ENCODE measurements at regions not wholly inside any gene's neighbourhood (a gene's known extent, or its start where the extent isn't known, plus 50 kb on each side); places are given as distances from the start of the nearest gene placed in this dataset.

DNA sequence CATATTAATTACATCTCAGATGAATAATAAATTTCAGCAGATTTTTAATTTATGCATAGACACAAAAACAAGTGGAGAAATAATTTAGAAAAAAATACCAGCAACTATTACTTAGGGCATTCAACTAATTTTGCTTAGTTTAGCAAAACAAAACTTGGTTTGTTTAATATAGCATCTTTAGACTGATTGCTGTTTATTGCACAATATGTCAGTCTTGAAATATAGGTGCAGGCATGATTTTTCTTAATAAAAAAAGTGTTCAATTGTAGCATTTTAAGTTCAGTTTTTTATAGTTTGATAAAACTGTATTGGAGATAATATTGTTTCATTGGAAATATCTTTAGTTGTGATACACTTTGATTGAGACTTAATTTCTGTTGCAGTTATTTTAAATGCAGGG lies 161.2 kb upstream of the KCNH8 start:
- no peak for TF ChIP-seq POLR2A (IDR thresholded peaks at IDR 0.05)
- no peak for TF ChIP-seq CTCF (IDR thresholded peaks at IDR 0.05)
- TF ChIP-seq POLR2AphosphoS5 (IDR thresholded peaks at IDR 0.05; ENCODE audit: insufficient read depth in 1 of 2, low read depth in 1 of 2), result no peak

Measured in vagina (tissue), 2 donors.